GM12878 (cell line): ENCODE measurements at regions not wholly inside any gene's neighbourhood (a gene's known extent, or its start where the extent isn't known, plus 50 kb on each side); places are given as distances from the start of the nearest gene placed in this dataset.

Experiments used
- ATAC-seq: fragments of 200-7000 bp; cut with Tn5 transposase; 3 replicates; pipeline ENCODE4 v1.9.1; 2020; ENCODE audit warnings: mild to moderate bottlenecking, moderate library complexity
- BruUV-seq: library from RNA; stranded (reverse); fragments of 400-500 nt; replicated peaks from 2 replicates; lab custom pipeline; 2021; lab: Mats Ljungman, UMichigan
- CTCF ChIA-PET: fragments of 300-600 bp; sonication (Branson Sonifier 250); formaldehyde crosslinking; extraction: SDS; loops from one replicate; lab custom pipeline; 2021; ENCODE audit warnings: inconsistent platforms; lab: Yijun Ruan, JAX
- POLR2A ChIA-PET: fragments of 350-600 bp; formaldehyde crosslinking; extraction: SDS; loops from one replicate; lab custom pipeline; 2021; ENCODE audit warnings: inconsistent platforms; lab: Charles Lee
- RAD21 ChIA-PET: fragments of 300-600 bp; sonication (Branson Sonifier 250); formaldehyde crosslinking; loops from one replicate; lab custom pipeline; 2023; ENCODE audit warnings: antibody characterized with exemption; ENCODE audit not compliant: unreplicated experiment; lab: Charles Lee
- SMC1A ChIA-PET: fragments of 300-600 bp; sonication (Branson Sonifier 250); formaldehyde crosslinking; loops from one replicate; lab custom pipeline; 2023; ENCODE audit not compliant: unreplicated experiment, uncharacterized antibody; lab: Charles Lee
- DNase-seq: peaks from one replicate; pipeline ENCODE4 v3.0.0-alpha.2; 2011; ENCODE audit warnings: low read depth, low spot score
- FAIRE-seq: peaks from 3 replicates; lab custom pipeline; 2011; peaks lifted over from hg19 to GRCh38; lab: Jason Lieb, UNC
- H2AFZ ChIP-seq: 2 replicates; pipeline ENCODE4 v1.6.0; 2011; ENCODE audit warnings: low read depth, low read length, control low read depth; ENCODE audit not compliant: control insufficient read depth
- H3K27ac ChIP-seq: 2 replicates; pipeline ENCODE4 v1.5.1; 2011; ENCODE audit warnings: control low read depth; ENCODE audit not compliant: control insufficient read depth, insufficient read depth
- H3K27me3 ChIP-seq, 2 experiments: replicated peaks in 1 of 2; 2 replicates each; pipeline versions ENCODE4 v1.6.0 to v1.6.1; 2011; ENCODE audit warnings: low read length in 1 of 2; ENCODE audit not compliant: control insufficient read depth in 2 of 2, insufficient read depth in 2 of 2
- H3K36me3 ChIP-seq, 2 experiments: 2 replicates each; pipeline ENCODE4 v1.5.1; 2011; ENCODE audit warnings: low read length in 1 of 2; ENCODE audit not compliant: control insufficient read depth in 2 of 2, insufficient read depth in 2 of 2
- H3K4me1 ChIP-seq: 2 replicates; pipeline ENCODE4 v1.6.1; 2011; ENCODE audit warnings: mild to moderate bottlenecking, low read length, moderate library complexity, mixed read lengths; ENCODE audit not compliant: control insufficient read depth, insufficient read depth
- H3K4me2 ChIP-seq: 2 replicates; pipeline ENCODE4 v1.6.0; 2011; ENCODE audit warnings: control low read depth; ENCODE audit not compliant: control insufficient read depth, insufficient read depth
- H3K4me3 ChIP-seq: fragments of 200-600 bp; sonication (generic); 2 replicates; pipeline ENCODE4 v1.5.1; 2016
- H3K79me2 ChIP-seq: 2 replicates; pipeline ENCODE4 v1.6.0; 2011; ENCODE audit warnings: low read length; ENCODE audit not compliant: control insufficient read depth, insufficient read depth
- H3K9ac ChIP-seq: 2 replicates; pipeline ENCODE4 v1.8.0; 2011; ENCODE audit warnings: low read length, control low read depth, mixed read lengths; ENCODE audit not compliant: control insufficient read depth, insufficient read depth
- H3K9me3 ChIP-seq: replicated peaks from 3 replicates; pipeline ENCODE4 v1.5.1; 2011; ENCODE audit warnings: mild to moderate bottlenecking, low read length; ENCODE audit not compliant: control insufficient read depth, insufficient read depth
- H4K20me1 ChIP-seq: 2 replicates; pipeline ENCODE4 v1.6.0; 2011; ENCODE audit not compliant: control insufficient read depth, insufficient read depth
- BHLHE40 ChIP-seq, 2 experiments: fragments of 450-650 bp in 1 of 2; IDR thresholded peaks; 2 replicates each; pipeline ENCODE4 v1.6.1; 2011 to 2017; ENCODE audit warnings: low read depth in 2 of 2, borderline replicate concordance in 1 of 2, improper control_type of control experiment in 1 of 2, low read length in 1 of 2, mild to moderate bottlenecking in 1 of 2
- EZH2 ChIP-seq: IDR thresholded peaks from 2 replicates; pipeline ENCODE4 v1.6.1; 2012; ENCODE audit warnings: low read depth, mild to moderate bottlenecking, control low read depth, inconsistent platforms, low read length, borderline replicate concordance; ENCODE audit not compliant: control insufficient read depth
- NRF1 ChIP-seq: conservative IDR thresholded peaks from 2 replicates; pipeline ENCODE4 v1.6.1; 2011; ENCODE audit warnings: mild to moderate bottlenecking, low read depth, low read length, improper control_type of control experiment
- RAD21 ChIP-seq: IDR thresholded peaks from 2 replicates; pipeline ENCODE4 v1.6.1; 2011; ENCODE audit warnings: mild to moderate bottlenecking, low read depth, low read length, moderate library complexity; ENCODE audit not compliant: insufficient read depth
- SMAD5 ChIP-seq: IDR thresholded peaks from 2 replicates; pipeline ENCODE4 v1.6.1; 2016; ENCODE audit warnings: antibody characterized with exemption, low read depth
- SMARCA5 ChIP-seq: fragments of 450-650 bp; IDR thresholded peaks from 2 replicates; pipeline ENCODE4 v1.6.1; 2017; ENCODE audit warnings: mild to moderate bottlenecking
- WGBS: methylation state at CpG from one replicate; pipeline ENCODE4 v1.1.6; 2016; ENCODE audit warnings: low lambda C conversion rate; ENCODE audit not compliant: insufficient replicate concordance, insufficient coverage; ENCODE audit errors: missing lambda C conversion rate; 5-methylcytosine and 5-hydroxymethylcytosine counted together
- in situ Hi-C: fragments of 300-500 bp; cut with MboI; formaldehyde crosslinking; loops from 9 replicates; pipeline ENCODE4 v1.14.3; 2018; ENCODE audit warnings: mixed read lengths
- intact Hi-C: fragments of 100-400 bp; cut with micrococcal nuclease; formaldehyde crosslinking; loops from one replicate; pipeline ENCODE4 v1.14.2; 2022; ENCODE audit not compliant: unreplicated experiment
- TF ChIP-seq, protein P1 (sequence below): IDR thresholded peaks from 2 replicates; pipeline ENCODE4 v1.6.1; 2012; ENCODE audit warnings: improper control_type of control experiment, low read depth, low read length; ENCODE audit not compliant: insufficient replicate concordance

GRCh38 chr12:107435520-107435919 lies 250.1 kb upstream of the PWP1 start (continued):
- TF ChIP-seq, protein P1, sequence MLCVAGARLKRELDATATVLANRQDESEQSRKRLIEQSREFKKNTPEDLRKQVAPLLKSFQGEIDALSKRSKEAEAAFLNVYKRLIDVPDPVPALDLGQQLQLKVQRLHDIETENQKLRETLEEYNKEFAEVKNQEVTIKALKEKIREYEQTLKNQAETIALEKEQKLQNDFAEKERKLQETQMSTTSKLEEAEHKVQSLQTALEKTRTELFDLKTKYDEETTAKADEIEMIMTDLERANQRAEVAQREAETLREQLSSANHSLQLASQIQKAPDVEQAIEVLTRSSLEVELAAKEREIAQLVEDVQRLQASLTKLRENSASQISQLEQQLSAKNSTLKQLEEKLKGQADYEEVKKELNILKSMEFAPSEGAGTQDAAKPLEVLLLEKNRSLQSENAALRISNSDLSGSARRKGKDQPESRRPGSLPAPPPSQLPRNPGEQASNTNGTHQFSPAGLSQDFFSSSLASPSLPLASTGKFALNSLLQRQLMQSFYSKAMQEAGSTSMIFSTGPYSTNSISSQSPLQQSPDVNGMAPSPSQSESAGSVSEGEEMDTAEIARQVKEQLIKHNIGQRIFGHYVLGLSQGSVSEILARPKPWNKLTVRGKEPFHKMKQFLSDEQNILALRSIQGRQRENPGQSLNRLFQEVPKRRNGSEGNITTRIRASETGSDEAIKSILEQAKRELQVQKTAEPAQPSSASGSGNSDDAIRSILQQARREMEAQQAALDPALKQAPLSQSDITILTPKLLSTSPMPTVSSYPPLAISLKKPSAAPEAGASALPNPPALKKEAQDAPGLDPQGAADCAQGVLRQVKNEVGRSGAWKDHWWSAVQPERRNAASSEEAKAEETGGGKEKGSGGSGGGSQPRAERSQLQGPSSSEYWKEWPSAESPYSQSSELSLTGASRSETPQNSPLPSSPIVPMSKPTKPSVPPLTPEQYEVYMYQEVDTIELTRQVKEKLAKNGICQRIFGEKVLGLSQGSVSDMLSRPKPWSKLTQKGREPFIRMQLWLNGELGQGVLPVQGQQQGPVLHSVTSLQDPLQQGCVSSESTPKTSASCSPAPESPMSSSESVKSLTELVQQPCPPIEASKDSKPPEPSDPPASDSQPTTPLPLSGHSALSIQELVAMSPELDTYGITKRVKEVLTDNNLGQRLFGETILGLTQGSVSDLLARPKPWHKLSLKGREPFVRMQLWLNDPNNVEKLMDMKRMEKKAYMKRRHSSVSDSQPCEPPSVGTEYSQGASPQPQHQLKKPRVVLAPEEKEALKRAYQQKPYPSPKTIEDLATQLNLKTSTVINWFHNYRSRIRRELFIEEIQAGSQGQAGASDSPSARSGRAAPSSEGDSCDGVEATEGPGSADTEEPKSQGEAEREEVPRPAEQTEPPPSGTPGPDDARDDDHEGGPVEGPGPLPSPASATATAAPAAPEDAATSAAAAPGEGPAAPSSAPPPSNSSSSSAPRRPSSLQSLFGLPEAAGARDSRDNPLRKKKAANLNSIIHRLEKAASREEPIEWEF: no peak

DNA sequence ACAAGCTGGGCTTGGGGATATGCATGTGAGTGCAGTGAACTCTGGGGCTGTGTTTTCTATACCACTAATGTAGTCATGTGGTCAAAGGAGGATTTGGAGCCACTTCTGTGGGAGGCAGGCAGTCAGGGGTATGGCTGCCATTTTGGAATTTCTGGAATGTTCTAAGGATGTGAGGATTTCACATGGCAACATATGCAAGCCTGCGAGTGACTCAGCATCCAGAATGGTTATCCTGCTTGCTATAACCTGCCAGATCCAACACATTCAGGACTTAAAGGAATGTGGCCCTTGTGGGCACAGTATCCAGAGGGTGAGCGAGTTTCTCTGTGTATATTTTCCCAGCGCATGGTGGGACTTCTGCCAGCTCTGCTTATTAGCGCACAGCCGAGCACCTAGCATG lies 249.2 kb upstream of the PWP1 start:
- no peak for ATAC-seq
- ChIA-PET CTCF (no interaction called here), SMC1A (no interaction called here), RAD21 (no interaction called here), POLR2A (no interaction called here)
- in situ Hi-C loops: no loop called here
- Histone ChIP-seq H3K9ac (no peak overlapping the region), H3K36me3 (no peaks in the 10 kb centered on the region), H3K79me2 (no peaks in the 10 kb centered on the region), H3K27me3 (no peaks in the 10 kb centered on the region), H4K20me1 (no peaks in the 10 kb centered on the region), H3K4me2 (no peak overlapping the region), H3K4me3 (no peak overlapping the region), H3K27ac (no peak overlapping the region), H3K4me1 (no peaks in the 10 kb centered on the region), H2AFZ (no peak overlapping the region), H3K9me3 (no peaks in the 10 kb centered on the region; the same call in 2 of the 3 replicates)
- intact Hi-C loops: no loop called here
- no TSS peak for BruUV-seq
- DNase-seq: no peak
- FAIRE-seq: no peak
- TF ChIP-seq SMAD5 (no peak), EZH2 (no peak), BHLHE40 (IDR thresholded peaks at IDR 0.05; ENCODE audit: borderline replicate concordance in 1 of 2, low read depth in 2 of 2, low read length in 1 of 2) (no peak), RAD21 (no peak), SMARCA5 (no peak), NRF1 (no peak)
- 41% methylated on average over 5 of the region's 5 CpGs for WGBS
